Thymus (tissue), 11 donors: ENCODE measurements at regions not wholly inside any gene's neighbourhood (a gene's known extent, or its start where the extent isn't known, plus 50 kb on each side); places are given as distances from the start of the nearest gene placed in this dataset.

Experiments used
- DNase-seq, 9 donors: peaks; one replicate each; pipeline ENCODE4 v3.0.0-alpha.2; 2013; ENCODE audit warnings: low spot score in 9 of 9, low read depth in 6 of 9, missing footprints in 1 of 9
- H3K27ac ChIP-seq, 2 donors: one replicate each; pipeline ENCODE4 v1.5.1; 2013; ENCODE audit warnings: control low read depth in 1 of 2, low read depth in 1 of 2, low read length in 1 of 2, mild to moderate bottlenecking in 1 of 2, moderate library complexity in 1 of 2
- H3K27me3 ChIP-seq, 2 donors: one replicate each; pipeline ENCODE4 v1.5.1; 2013; ENCODE audit warnings: low read length in 1 of 2; ENCODE audit not compliant: control insufficient read depth in 2 of 2, insufficient read depth in 1 of 2
- H3K36me3 ChIP-seq, 2 donors: one replicate each; pipeline ENCODE4 v1.5.1; 2013; ENCODE audit warnings: low read length in 1 of 2, mild to moderate bottlenecking in 1 of 2, moderate library complexity in 1 of 2; ENCODE audit not compliant: control insufficient read depth in 2 of 2, insufficient read depth in 2 of 2
- H3K4me1 ChIP-seq, 2 donors: one replicate each; pipeline ENCODE4 v1.5.1; 2013; ENCODE audit warnings: low read length in 2 of 2; ENCODE audit not compliant: control insufficient read depth in 2 of 2, insufficient read depth in 2 of 2
- H3K4me3 ChIP-seq, 2 donors: one replicate each; pipeline ENCODE4 v1.5.1; 2013; ENCODE audit warnings: low read length in 2 of 2, control low read depth in 1 of 2, mild to moderate bottlenecking in 1 of 2
- H3K9me3 ChIP-seq, 2 donors: one replicate each; pipeline ENCODE4 v1.5.1; 2013; ENCODE audit warnings: low read length in 1 of 2, mild to moderate bottlenecking in 1 of 2; ENCODE audit not compliant: control insufficient read depth in 2 of 2, insufficient read depth in 1 of 2
- WGBS: extraction: QIAGEN DNeasy Blood & Tissue Kit; methylation state at CpG from one replicate; pipeline ENCODE4 v1.1.7; 2013; 5-methylcytosine and 5-hydroxymethylcytosine counted together
- donor health status: healthy.

GRCh38 chr10:44071479-44071878 is 313.4 kb downstream of the CXCL12 start:
- no peak for DNase-seq
- H3K4me1 ChIP-seq, result no peaks in the 10 kb centered on the region
- no peak overlapping the region for H3K27ac ChIP-seq
- H3K27me3 ChIP-seq, result no peaks in the 10 kb centered on the region
- H3K4me3 ChIP-seq, result no peak overlapping the region
- H3K9me3 ChIP-seq, result no peaks in the 10 kb centered on the region
- WGBS, result 78% methylated on average over 2 of the region's 2 CpGs
- H3K36me3 ChIP-seq, result no peaks in the 10 kb centered on the region

- no peak overlapping the region for H3K27ac ChIP-seq
- 91% methylated on average over 5 of the region's 5 CpGs for WGBS
- H3K27me3 ChIP-seq, result no peaks in the 10 kb centered on the region
- DNase-seq, result no peak
- H3K4me1 ChIP-seq, result no peaks in the 10 kb centered on the region
- H3K9me3 ChIP-seq, result no peaks in the 10 kb centered on the region
- H3K4me3 ChIP-seq, result no peak overlapping the region
- no peaks in the 10 kb centered on the region for H3K36me3 ChIP-seq
These were observed 314.6 kb downstream of the CXCL12 start for GRCh38 chr10:44070282-44070681.

DNA sequence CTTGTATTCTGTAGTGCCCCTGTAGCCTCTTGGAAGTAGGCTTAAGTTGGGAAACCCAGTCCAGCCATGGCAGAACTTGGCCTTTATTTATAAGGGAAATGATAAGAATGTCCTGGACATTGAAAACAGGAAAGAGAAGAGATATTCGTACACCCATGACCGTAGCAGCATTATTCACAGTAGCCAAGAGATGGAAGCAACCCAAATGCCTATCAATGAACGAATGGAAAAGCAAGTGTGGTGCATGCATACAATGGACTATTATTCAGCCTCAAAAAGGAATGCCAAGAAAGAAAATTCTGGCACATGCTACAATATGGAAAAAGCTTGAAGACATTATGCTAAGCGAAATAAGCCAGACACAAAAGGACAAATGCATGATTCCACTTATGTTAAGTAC is 315.3 kb downstream of the CXCL12 start:
- Histone ChIP-seq H3K4me1 (no peaks in the 10 kb centered on the region), H3K36me3 (no peaks in the 10 kb centered on the region), H3K4me3 (no peak overlapping the region), H3K27me3 (no peaks in the 10 kb centered on the region), H3K27ac (no peak overlapping the region), H3K9me3 (no peaks in the 10 kb centered on the region)
- no peak for DNase-seq
- WGBS, result 89% methylated on average over 4 of the region's 4 CpGs

GRCh38 chr10:44068716-44069482 is 316.0 kb downstream of the CXCL12 start:
- 92% methylated on average over 10 of the region's 10 CpGs for WGBS
- DNase-seq, result no peak
- Histone ChIP-seq H3K36me3 (no peaks in the 10 kb centered on the region), H3K4me1 (no peaks in the 10 kb centered on the region), H3K4me3 (no peak overlapping the region), H3K9me3 (no peaks in the 10 kb centered on the region), H3K27me3 (no peaks in the 10 kb centered on the region), H3K27ac (no peak overlapping the region)

DNA sequence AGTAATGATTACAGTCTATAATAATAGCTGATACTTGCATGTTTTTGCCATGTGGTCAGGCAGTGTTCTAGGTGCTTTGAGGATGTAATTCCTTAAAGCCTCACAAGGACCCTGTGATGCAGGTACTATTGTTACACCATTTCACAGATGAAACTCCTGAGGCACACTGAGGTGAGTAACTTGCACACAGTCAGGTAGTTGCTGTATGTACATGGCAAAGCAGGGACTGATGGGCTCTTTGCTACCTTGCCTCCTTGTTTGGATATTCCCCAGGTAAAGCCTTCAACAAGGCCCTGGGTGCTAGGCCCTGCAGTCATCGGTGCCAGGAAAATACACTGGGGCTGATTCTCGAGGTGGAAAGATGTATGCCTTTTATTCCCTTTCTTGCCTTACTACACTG is 317.5 kb downstream of the CXCL12 start:
- H3K36me3 ChIP-seq, result no peaks in the 10 kb centered on the region
- H3K27me3 ChIP-seq, result no peaks in the 10 kb centered on the region
- no peaks in the 10 kb centered on the region for H3K9me3 ChIP-seq
- no peaks in the 10 kb centered on the region for H3K4me1 ChIP-seq
- no peak overlapping the region for H3K4me3 ChIP-seq
- DNase-seq, result no peak
- H3K27ac ChIP-seq, result no peak overlapping the region
- WGBS, result 91% methylated on average over 2 of the region's 2 CpGs

DNA sequence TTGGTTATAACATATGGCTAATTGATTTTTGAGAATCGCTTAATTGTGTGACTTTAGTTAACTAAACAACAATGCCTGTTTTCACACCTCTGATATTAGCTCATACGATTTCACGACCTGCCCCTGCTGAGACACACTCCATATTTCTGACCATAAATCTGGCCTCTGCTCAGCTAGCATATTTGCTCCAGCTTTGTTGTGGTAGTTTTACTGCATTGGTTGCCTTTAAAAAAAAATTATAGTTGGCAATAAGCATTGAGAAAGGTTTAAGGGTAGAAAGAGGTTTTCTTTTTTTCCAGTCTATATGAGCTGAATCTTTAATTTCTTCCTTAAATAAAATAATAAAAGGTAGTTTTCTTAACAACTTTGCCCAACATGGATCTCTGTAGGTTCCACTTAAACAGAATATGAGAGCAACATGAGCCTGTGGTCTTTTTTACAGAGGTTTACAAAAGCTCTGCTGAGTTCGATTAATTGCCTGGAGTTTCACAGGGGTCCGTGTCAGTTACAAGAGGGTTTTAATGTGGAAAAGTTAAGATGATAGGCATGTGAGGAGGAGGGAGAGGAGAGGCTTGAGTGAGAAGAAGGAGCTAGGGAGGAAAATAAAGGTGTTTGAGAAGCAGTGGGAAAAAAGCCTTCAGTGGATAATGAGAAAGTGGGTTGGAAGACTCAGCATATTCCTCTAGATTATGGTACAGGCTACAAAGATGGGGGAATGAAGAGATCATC is 318.2 kb downstream of the CXCL12 start:
- Histone ChIP-seq H3K9me3 (no peaks in the 10 kb centered on the region), H3K36me3 (no peaks in the 10 kb centered on the region), H3K4me1 (no peaks in the 10 kb centered on the region), H3K27me3 (no peaks in the 10 kb centered on the region), H3K4me3 (no peak overlapping the region), H3K27ac (no peak overlapping the region)
- WGBS, result 96% methylated on average over 5 of the region's 5 CpGs
- no peak for DNase-seq

GRCh38 chr10:44065788-44066526 is 318.9 kb downstream of the CXCL12 start:
- DNase-seq, result no peak
- no peaks in the 10 kb centered on the region for H3K4me1 ChIP-seq
- no peak overlapping the region for H3K4me3 ChIP-seq
- H3K27ac ChIP-seq, result no peak overlapping the region
- no peaks in the 10 kb centered on the region for H3K36me3 ChIP-seq
- WGBS, result 91% methylated on average over 9 of the region's 9 CpGs
- H3K27me3 ChIP-seq, result no peaks in the 10 kb centered on the region
- no peaks in the 10 kb centered on the region for H3K9me3 ChIP-seq

GRCh38 chr10:44064987-44065787 is 319.7 kb downstream of the CXCL12 start:
- no peak for DNase-seq
- no peaks in the 10 kb centered on the region for H3K36me3 ChIP-seq
- H3K27me3 ChIP-seq, result no peaks in the 10 kb centered on the region
- H3K4me1 ChIP-seq, result no peaks in the 10 kb centered on the region
- H3K27ac ChIP-seq, result no peak overlapping the region
- no peak overlapping the region for H3K4me3 ChIP-seq
- 87% methylated on average over 7 of the region's 7 CpGs for WGBS
- no peaks in the 10 kb centered on the region for H3K9me3 ChIP-seq
